ENCODE measurements at regions not wholly inside any gene's neighbourhood (a gene's known extent, or its start where the extent isn't known, plus 50 kb on each side); places are given as distances from the start of the nearest gene placed in this dataset.
"Not testable (repeated sequence)": the region's sequence is repeated elsewhere in the genome, so short reads cannot be mapped to it uniquely, and the experiment has no call there.

DNA sequence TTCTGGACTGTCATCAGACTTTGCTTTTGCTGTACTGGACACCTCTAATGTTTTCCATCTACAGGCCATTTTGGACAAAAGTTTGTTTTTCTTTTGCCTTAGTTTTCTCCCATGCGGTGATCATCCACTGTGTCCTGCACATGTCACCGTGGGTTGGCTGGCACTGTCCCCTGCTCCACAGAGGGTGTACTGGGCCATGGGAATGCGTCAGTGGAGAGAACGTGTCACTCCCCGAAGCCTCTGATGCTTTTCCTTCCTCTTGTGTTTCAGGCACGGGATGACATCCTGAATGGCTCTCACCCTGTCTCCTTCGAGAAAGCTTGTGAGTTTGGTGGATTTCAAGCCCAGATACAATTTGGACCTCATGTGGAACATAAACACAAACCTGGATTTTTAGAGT is 385.0 kb upstream of the TPM1 start:
- TF ChIP-seq, protein P1, sequence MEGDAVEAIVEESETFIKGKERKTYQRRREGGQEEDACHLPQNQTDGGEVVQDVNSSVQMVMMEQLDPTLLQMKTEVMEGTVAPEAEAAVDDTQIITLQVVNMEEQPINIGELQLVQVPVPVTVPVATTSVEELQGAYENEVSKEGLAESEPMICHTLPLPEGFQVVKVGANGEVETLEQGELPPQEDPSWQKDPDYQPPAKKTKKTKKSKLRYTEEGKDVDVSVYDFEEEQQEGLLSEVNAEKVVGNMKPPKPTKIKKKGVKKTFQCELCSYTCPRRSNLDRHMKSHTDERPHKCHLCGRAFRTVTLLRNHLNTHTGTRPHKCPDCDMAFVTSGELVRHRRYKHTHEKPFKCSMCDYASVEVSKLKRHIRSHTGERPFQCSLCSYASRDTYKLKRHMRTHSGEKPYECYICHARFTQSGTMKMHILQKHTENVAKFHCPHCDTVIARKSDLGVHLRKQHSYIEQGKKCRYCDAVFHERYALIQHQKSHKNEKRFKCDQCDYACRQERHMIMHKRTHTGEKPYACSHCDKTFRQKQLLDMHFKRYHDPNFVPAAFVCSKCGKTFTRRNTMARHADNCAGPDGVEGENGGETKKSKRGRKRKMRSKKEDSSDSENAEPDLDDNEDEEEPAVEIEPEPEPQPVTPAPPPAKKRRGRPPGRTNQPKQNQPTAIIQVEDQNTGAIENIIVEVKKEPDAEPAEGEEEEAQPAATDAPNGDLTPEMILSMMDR (IDR thresholded peaks at IDR 0.05), result not testable (repeated sequence)
- TF ChIP-seq POLR2AphosphoS5 (IDR thresholded peaks at IDR 0.05), result not testable (repeated sequence)
